Activated CD4-positive, alpha-beta T cell treated with anti-CD3 and anti-CD28 coated beads for 1 hour (primary cell): ENCODE measurements at regions not wholly inside any gene's neighbourhood (a gene's known extent, or its start where the extent isn't known, plus 50 kb on each side); places are given as distances from the start of the nearest gene placed in this dataset.

Source experiments
- DNase-seq: peaks from one replicate; pipeline ENCODE4 v3.0.0-alpha.2; 2020

- DNase-seq, result no peak
Measured at GRCh38 chr3:124281453-124282316, 289.8 kb upstream of the ROPN1 start.

GRCh38 chr3:124282751-124283651 is 291.1 kb upstream of the ROPN1 start:
- no peak for DNase-seq

GRCh38 chr3:124283652-124284023 is 291.7 kb upstream of the ROPN1 start:
- DNase-seq, result no peak

GRCh38 chr3:124288996-124289395 is 297.1 kb upstream of the ROPN1 start:
- DNase-seq, result no peak

GRCh38 chr3:124291008-124291407 is 299.1 kb upstream of the ROPN1 start:
- DNase-seq, result no peak

- no peak for DNase-seq
Measured at GRCh38 chr3:124292329-124292728, 300.4 kb upstream of the ROPN1 start.

- no peak for DNase-seq
Measured at GRCh38 chr3:124293584-124293983, 301.7 kb upstream of the ROPN1 start.

- DNase-seq, result no peak
Measured at GRCh38 chr3:124295362-124295761, 303.4 kb upstream of the ROPN1 start.

GRCh38 chr3:124296406-124296805 is 304.5 kb upstream of the ROPN1 start:
- DNase-seq, result no peak

GRCh38 chr3:124297062-124297980 is 305.4 kb upstream of the ROPN1 start:
- DNase-seq, result no peak

- DNase-seq, result no peak
Measured at GRCh38 chr3:124298301-124298700, 306.4 kb upstream of the ROPN1 start.

- DNase-seq, result no peak
Measured at GRCh38 chr3:124298951-124299350, 307.0 kb upstream of the ROPN1 start.

- no peak for DNase-seq
Measured at GRCh38 chr3:124299831-124300230, 307.9 kb upstream of the ROPN1 start.

GRCh38 chr3:124300416-124300815 is 308.5 kb upstream of the ROPN1 start:
- no peak for DNase-seq

GRCh38 chr3:124303305-124303910 is 311.5 kb upstream of the ROPN1 start:
- no peak for DNase-seq

GRCh38 chr3:124306665-124307064 is 314.7 kb upstream of the ROPN1 start:
- DNase-seq, result no peak

- DNase-seq, result no peak
Measured at GRCh38 chr3:124313621-124314020, 321.7 kb upstream of the ROPN1 start.

GRCh38 chr3:124315215-124316033 is 323.5 kb upstream of the ROPN1 start:
- no peak for DNase-seq

- no peak for DNase-seq
Measured at GRCh38 chr3:124316034-124316287, 324.0 kb upstream of the ROPN1 start.

- DNase-seq, result no peak
Measured at GRCh38 chr3:124318014-124318413, 326.1 kb upstream of the ROPN1 start.

- DNase-seq, result no peak
Measured at GRCh38 chr3:124318656-124319055, 326.7 kb upstream of the ROPN1 start.

- no peak for DNase-seq
Measured at GRCh38 chr3:124320976-124321375, 329.1 kb upstream of the ROPN1 start.
